Kidney epithelial cell (primary cell): ENCODE measurements at regions not wholly inside any gene's neighbourhood (a gene's known extent, or its start where the extent isn't known, plus 50 kb on each side); places are given as distances from the start of the nearest gene placed in this dataset.
"Not testable (repeated sequence)": the region's sequence is repeated elsewhere in the genome, so short reads cannot be mapped to it uniquely, and the experiment has no call there.

Experiments used
- DNase-seq: peaks from one replicate; pipeline ENCODE4 v3.0.0-alpha.2; 2010; ENCODE audit warnings: low read depth
- H3K27me3 ChIP-seq: 2 replicates; pipeline ENCODE4 v1.6.0; 2011; ENCODE audit warnings: low read length; ENCODE audit not compliant: control insufficient read depth, insufficient read depth
- H3K36me3 ChIP-seq: 2 replicates; pipeline ENCODE4 v1.5.1; 2011; ENCODE audit warnings: low read length; ENCODE audit not compliant: control insufficient read depth, insufficient read depth
- H3K4me3 ChIP-seq: 2 replicates; pipeline ENCODE4 v1.5.1; 2011; ENCODE audit warnings: low read depth, mild to moderate bottlenecking, control low read depth, low read length
- CTCF ChIP-seq: IDR thresholded peaks from 2 replicates; pipeline ENCODE4 v1.5.1; 2011; ENCODE audit warnings: mild to moderate bottlenecking, moderate library complexity, low read length, control low read depth, inconsistent platforms; ENCODE audit not compliant: insufficient read depth, poor library complexity, severe bottlenecking

GRCh38 chr11:29162491-29162890 is 854.3 kb downstream of the KCNA4 start:
- TF ChIP-seq CTCF: no peak
- no peaks in the 10 kb centered on the region for H3K27me3 ChIP-seq
- no peak for DNase-seq

GRCh38 chr11:29161191-29161590 is 855.6 kb downstream of the KCNA4 start:
- no peak for DNase-seq
- H3K27me3 ChIP-seq: no peaks in the 10 kb centered on the region
- no peaks in the 10 kb centered on the region for H3K36me3 ChIP-seq
- no peak overlapping the region for H3K4me3 ChIP-seq
- TF ChIP-seq CTCF: no peak

More at GRCh38 chr11:29162491-29162890, 854.3 kb downstream of the KCNA4 start:
- Histone ChIP-seq H3K36me3 (no peaks in the 10 kb centered on the region), H3K4me3 (no peak overlapping the region)

DNA sequence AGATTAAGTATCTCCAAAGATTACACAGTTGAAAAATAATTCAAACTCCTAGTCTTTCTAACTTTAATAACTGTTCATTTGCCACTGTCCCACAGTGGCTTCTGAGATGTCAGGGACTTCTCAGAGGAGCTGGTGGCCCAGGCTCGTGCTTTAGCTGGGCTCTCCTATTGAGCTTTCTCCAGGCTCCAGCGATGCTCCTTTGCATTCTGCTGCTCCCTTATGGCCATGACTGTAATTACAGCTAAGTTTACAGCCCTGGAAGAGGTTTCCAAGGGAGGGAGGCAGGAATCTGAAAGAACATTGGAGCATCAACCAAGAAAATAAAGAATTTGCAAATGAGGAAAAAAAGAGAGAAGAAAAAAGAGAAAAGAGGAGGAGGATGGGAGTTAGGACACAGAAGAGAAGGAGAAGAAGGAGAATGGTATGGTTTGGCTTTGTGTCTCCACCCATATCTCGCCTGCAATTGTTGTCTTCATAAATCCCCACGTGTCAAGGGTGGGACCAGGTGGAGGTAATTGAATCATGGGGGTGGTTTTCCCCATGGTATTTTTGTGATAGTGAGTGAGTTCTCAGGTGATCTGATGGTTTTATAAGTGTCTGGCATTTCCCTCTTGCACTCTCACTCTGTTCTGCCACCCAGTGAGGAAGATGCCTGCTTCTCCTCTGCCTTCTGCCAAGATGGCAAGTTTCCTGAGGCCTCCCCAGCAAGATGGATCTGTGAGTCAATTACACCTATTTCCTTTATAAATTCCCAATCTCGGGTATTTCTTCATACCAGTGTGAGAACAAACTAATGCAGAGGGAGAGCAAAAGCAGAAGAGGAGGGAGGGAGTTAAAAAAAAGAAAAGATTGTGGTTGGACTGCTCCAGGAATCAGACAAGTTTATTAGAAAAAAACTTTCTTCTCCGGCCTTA is 857.0 kb downstream of the KCNA4 start:
- DNase-seq: no peak
- peak; percentile 75 for TF ChIP-seq CTCF
- no peaks in the 10 kb centered on the region for H3K36me3 ChIP-seq

DNA sequence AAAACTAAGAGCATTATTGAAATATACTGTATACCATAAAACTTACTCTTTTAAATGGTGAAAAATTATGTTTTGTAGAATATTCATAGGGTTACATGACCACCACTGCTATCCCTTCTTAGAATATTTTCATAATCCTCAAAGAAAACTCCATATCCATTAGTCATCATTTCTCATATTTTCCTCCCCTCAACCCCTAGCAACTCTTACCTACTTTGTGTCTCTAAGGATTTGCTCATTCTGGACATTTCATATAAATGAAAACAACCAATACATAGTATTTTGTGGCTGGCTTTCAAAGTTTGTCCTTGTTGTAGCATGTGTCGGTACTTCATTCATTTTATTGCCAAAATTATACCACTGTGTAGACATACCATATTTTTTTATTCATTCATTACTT is 863.8 kb downstream of the KCNA4 start:
- Histone ChIP-seq H3K27me3 (no peaks in the 10 kb centered on the region), H3K36me3 (no peaks in the 10 kb centered on the region), H3K4me3 (no peak overlapping the region)
- no peak for TF ChIP-seq CTCF
- no peak for DNase-seq

More for the DNA sequence above, 857.0 kb downstream of the KCNA4 start:
- Histone ChIP-seq H3K27me3 (no peaks in the 10 kb centered on the region), H3K4me3 (no peak overlapping the region)

DNA sequence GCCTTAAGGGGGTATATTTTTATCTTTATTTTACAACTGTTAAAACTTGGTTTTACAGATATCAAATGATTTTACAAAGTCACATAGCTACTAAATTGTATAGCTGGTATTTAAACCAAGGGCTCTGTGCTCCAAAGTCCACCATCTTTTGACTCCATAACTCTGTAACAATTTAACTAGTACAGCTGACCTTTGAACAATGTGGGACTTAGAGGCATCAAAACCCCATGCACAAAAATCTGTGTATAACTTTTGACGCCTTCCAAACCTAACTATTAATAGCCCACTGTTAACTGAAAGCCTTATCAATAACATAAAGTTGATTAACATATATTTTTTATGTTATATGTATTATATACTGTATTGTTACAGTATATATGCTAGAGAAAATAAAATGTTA is 874.3 kb downstream of the KCNA4 start:
- not testable (repeated sequence) for H3K27me3 ChIP-seq, H3K36me3 ChIP-seq, DNase-seq, H3K4me3 ChIP-seq

DNA sequence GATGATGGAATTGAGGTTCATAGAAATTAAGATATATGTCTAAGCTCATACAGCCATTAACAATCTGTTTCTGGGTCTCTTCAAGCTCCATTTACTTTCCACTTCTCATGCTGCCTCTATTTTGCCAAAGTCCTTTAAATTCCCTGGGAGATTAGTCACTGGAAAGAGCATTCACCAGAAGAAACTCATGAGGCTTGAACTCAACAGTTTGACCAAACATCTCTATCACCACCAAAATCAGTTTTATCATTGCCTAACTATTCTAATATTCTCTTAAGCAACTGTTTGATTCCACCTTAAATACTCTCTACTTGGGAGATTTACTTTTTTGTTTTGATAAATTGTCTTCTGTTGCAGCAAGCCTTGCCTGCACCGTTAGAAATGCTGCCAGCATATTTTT is 881.3 kb downstream of the KCNA4 start:
- H3K4me3 ChIP-seq: no peak overlapping the region
- no peaks in the 10 kb centered on the region for H3K27me3 ChIP-seq
- H3K36me3 ChIP-seq: no peaks in the 10 kb centered on the region
- DNase-seq: peak; percentile 19
- no peak for TF ChIP-seq CTCF
